Hepatocyte (in vitro differentiated cells): ENCODE measurements at regions not wholly inside any gene's neighbourhood (a gene's known extent, or its start where the extent isn't known, plus 50 kb on each side); places are given as distances from the start of the nearest gene placed in this dataset.

ENCODE experiments used
- DNase-seq: peaks from one replicate; pipeline ENCODE4 v3.0.0-alpha.2; 2016; ENCODE audit warnings: low spot score
- H2AFZ ChIP-seq: fragments of 200-600 bp; sonication (generic); 2 replicates; pipeline ENCODE4 v1.6.0; 2016; ENCODE audit warnings: antibody characterized with exemption, mild to moderate bottlenecking
- H3K27ac ChIP-seq: fragments of 200-600 bp; sonication (generic); 2 replicates; pipeline ENCODE4 v1.5.1; 2016; ENCODE audit warnings: mild to moderate bottlenecking
- H3K27me3 ChIP-seq: fragments of 200-600 bp; sonication (generic); 2 replicates; pipeline ENCODE4 v1.6.1; 2016
- H3K36me3 ChIP-seq: fragments of 200-600 bp; sonication (generic); replicated peaks from 2 replicates; pipeline ENCODE4 v1.5.1; 2016; ENCODE audit warnings: low read depth; ENCODE audit not compliant: insufficient read depth
- H3K4me1 ChIP-seq: fragments of 200-600 bp; sonication (generic); 2 replicates; pipeline ENCODE4 v1.5.1; 2016; ENCODE audit warnings: mild to moderate bottlenecking, moderate library complexity; ENCODE audit not compliant: insufficient read depth
- H3K4me2 ChIP-seq: fragments of 200-600 bp; sonication (generic); 2 replicates; pipeline ENCODE4 v1.6.0; 2016
- H3K4me3 ChIP-seq: fragments of 200-600 bp; sonication (generic); 2 replicates; pipeline ENCODE4 v1.5.1; 2016; ENCODE audit warnings: mild to moderate bottlenecking
- H3K79me2 ChIP-seq: fragments of 200-600 bp; sonication (generic); 2 replicates; pipeline ENCODE4 v1.6.0; 2017; ENCODE audit warnings: mild to moderate bottlenecking
- H3K9me2 ChIP-seq: fragments of 200-600 bp; sonication (generic); replicated peaks from 2 replicates; pipeline ENCODE4 v1.6.0; 2017; ENCODE audit warnings: mild to moderate bottlenecking; ENCODE audit not compliant: insufficient read depth
- H3K9me3 ChIP-seq: fragments of 200-600 bp; sonication (generic); 2 replicates; pipeline ENCODE4 v1.5.1; 2016; ENCODE audit warnings: low read depth, mild to moderate bottlenecking
- H4K20me1 ChIP-seq: fragments of 200-600 bp; sonication (generic); 2 replicates; pipeline ENCODE4 v1.6.0; 2016; ENCODE audit warnings: mild to moderate bottlenecking; ENCODE audit not compliant: insufficient read depth, poor library complexity, severe bottlenecking
- CTCF ChIP-seq: fragments of 200-600 bp; sonication (generic); IDR thresholded peaks from 2 replicates; pipeline ENCODE4 v1.5.1; 2016; ENCODE audit warnings: antibody characterized with exemption, mild to moderate bottlenecking; ENCODE audit not compliant: poor library complexity
- EZH2 ChIP-seq: fragments of 200-600 bp; sonication (generic); IDR thresholded peaks from 2 replicates; pipeline ENCODE4 v1.6.1; 2016; ENCODE audit warnings: antibody characterized with exemption, mild to moderate bottlenecking, borderline replicate concordance
- EZH2phosphoT487 ChIP-seq: fragments of 200-600 bp; sonication (generic); IDR thresholded peaks from one replicate; pipeline ENCODE4 v1.6.1; 2018; ENCODE audit warnings: antibody characterized with exemption, mild to moderate bottlenecking, low read depth, moderate library complexity; ENCODE audit not compliant: unreplicated experiment, severe bottlenecking
- WGBS: methylation state at CpG from one replicate; pipeline ENCODE4 v1.1.6; 2016; ENCODE audit warnings: low lambda C conversion rate; ENCODE audit errors: missing lambda C conversion rate; 5-methylcytosine and 5-hydroxymethylcytosine counted together

GRCh38 chr14:40414386-40414785, 982.2 kb upstream of the FBXO33 start:
- no peaks in the 10 kb centered on the region for H3K9me2 ChIP-seq
- H3K9me3 ChIP-seq = no peaks in the 10 kb centered on the region
- H3K79me2 ChIP-seq = no peaks in the 10 kb centered on the region
- DNase-seq = no peak
- no peaks in the 10 kb centered on the region for H3K27me3 ChIP-seq
- TF ChIP-seq EZH2 (no peak), CTCF (no peak), EZH2phosphoT487 (no peak)
- H3K4me1 ChIP-seq = no peaks in the 10 kb centered on the region
- no peaks in the 10 kb centered on the region for H4K20me1 ChIP-seq
- no peak overlapping the region for H3K27ac ChIP-seq
- H3K4me2 ChIP-seq = no peak overlapping the region
- no peaks in the 10 kb centered on the region for H3K36me3 ChIP-seq
- 73% methylated on average over 2 of the region's 2 CpGs for WGBS
- no peak overlapping the region for H2AFZ ChIP-seq
- H3K4me3 ChIP-seq = no peak overlapping the region

DNA sequence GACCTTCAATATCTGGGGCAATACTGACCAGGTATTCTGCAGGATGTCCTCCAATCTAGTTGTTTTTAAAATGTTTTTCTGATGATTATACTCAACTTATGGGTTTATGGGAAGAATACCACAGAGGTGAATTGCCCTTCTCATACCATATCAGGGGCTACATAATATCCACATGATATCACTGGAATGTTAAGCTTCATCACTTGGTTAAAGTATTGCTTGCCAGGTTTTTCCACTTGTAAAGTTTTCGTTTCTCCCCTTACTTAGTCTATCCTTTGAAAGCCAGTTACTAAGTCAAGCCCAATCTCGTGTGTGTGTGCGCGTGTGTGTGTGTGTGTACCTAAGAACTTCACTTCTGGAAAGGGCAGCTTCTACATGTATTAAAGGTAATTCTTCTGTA, 980.9 kb upstream of the FBXO33 start:
- H2AFZ ChIP-seq = no peak overlapping the region
- H3K27ac ChIP-seq = no peak overlapping the region
- no peaks in the 10 kb centered on the region for H4K20me1 ChIP-seq
- WGBS = 80% methylated on average over 4 of the region's 4 CpGs
- H3K9me2 ChIP-seq = no peaks in the 10 kb centered on the region
- no peak for DNase-seq
- H3K9me3 ChIP-seq = no peaks in the 10 kb centered on the region
- no peaks in the 10 kb centered on the region for H3K79me2 ChIP-seq
- H3K36me3 ChIP-seq = no peaks in the 10 kb centered on the region
- no peak overlapping the region for H3K4me2 ChIP-seq
- H3K4me1 ChIP-seq = no peaks in the 10 kb centered on the region
- TF ChIP-seq CTCF = no peak
- no peak for TF ChIP-seq EZH2phosphoT487
- no peak for TF ChIP-seq EZH2
- no peak overlapping the region for H3K4me3 ChIP-seq
- H3K27me3 ChIP-seq = no peaks in the 10 kb centered on the region

DNA sequence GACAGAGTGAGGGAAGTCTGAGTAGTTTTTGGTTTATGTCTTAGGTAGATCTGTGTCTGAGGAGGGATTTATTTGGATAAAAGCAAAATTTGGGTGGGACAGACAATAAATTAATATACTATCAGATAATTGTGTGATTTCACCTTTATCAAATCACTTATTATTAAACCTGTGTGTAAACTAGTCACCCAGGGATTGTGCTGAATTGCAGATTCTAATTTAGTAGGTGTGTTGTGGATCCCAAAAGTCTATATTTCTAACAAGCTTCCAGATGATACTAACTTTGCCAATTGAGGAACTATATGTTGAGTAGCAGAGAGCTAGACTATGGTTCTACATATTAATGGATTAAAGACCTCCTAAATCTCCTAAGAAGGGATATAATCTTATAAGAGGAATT, 978.5 kb upstream of the FBXO33 start:
- H3K27me3 ChIP-seq = no peaks in the 10 kb centered on the region
- no peak overlapping the region for H3K4me2 ChIP-seq
- no peaks in the 10 kb centered on the region for H3K36me3 ChIP-seq
- no peak for DNase-seq
- H3K79me2 ChIP-seq = no peaks in the 10 kb centered on the region
- no peak overlapping the region for H2AFZ ChIP-seq
- no peak overlapping the region for H3K27ac ChIP-seq
- H3K4me3 ChIP-seq = no peak overlapping the region
- H3K4me1 ChIP-seq = no peaks in the 10 kb centered on the region
- H4K20me1 ChIP-seq = no peaks in the 10 kb centered on the region
- H3K9me3 ChIP-seq = no peaks in the 10 kb centered on the region
- no peaks in the 10 kb centered on the region for H3K9me2 ChIP-seq
- TF ChIP-seq CTCF (no peak), EZH2phosphoT487 (no peak), EZH2 (no peak)

- Histone ChIP-seq H3K27me3 (no peaks in the 10 kb centered on the region), H2AFZ (no peak overlapping the region), H3K79me2 (no peaks in the 10 kb centered on the region), H3K27ac (no peak overlapping the region), H3K9me3 (no peaks in the 10 kb centered on the region), H4K20me1 (no peaks in the 10 kb centered on the region), H3K4me3 (no peak overlapping the region), H3K9me2 (no peaks in the 10 kb centered on the region), H3K4me2 (no peak overlapping the region), H3K36me3 (no peaks in the 10 kb centered on the region), H3K4me1 (no peaks in the 10 kb centered on the region)
- TF ChIP-seq EZH2phosphoT487 (no peak), EZH2 (no peak), CTCF (no peak)
- no peak for DNase-seq
Measured at GRCh38 chr14:40402957-40403356, 970.7 kb upstream of the FBXO33 start.
